PC-9 (cell line): ENCODE measurements at regions not wholly inside any gene's neighbourhood (a gene's known extent, or its start where the extent isn't known, plus 50 kb on each side); places are given as distances from the start of the nearest gene placed in this dataset.
"Not testable (repeated sequence)": the region's sequence is repeated elsewhere in the genome, so short reads cannot be mapped to it uniquely, and the experiment has no call there.

Experiments used
- BruUV-seq: library from RNA; stranded (reverse); fragments of 400-500 nt; replicated peaks from 2 replicates; lab custom pipeline; 2021; lab: Mats Ljungman, UMichigan
- CTCF ChIA-PET: fragments of 300-600 bp; sonication (Branson Sonifier 250); formaldehyde crosslinking; loops from one replicate; lab custom pipeline; 2022; ENCODE audit warnings: antibody characterized with exemption; lab: Charles Lee
- POLR2A ChIA-PET: fragments of 300-600 bp; sonication (Branson Sonifier 250); formaldehyde crosslinking; loops from one replicate; lab custom pipeline; 2022; ENCODE audit warnings: antibody characterized with exemption; ENCODE audit not compliant: unreplicated experiment; lab: Charles Lee
- DNase-seq, 2 experiments: peaks; one replicate each; pipeline versions ENCODE4 v3.0.0 to v3.0.0-alpha.2; 2015 to 2022; ENCODE audit warnings: mixed read lengths in 1 of 2
- H2AFZ ChIP-seq: fragments of 200-600 bp; sonication (generic); 2 replicates; pipeline ENCODE4 v1.8.1; 2017; ENCODE audit warnings: antibody characterized with exemption
- H3F3A ChIP-seq: fragments of 200-600 bp; sonication (generic); 2 replicates; pipeline ENCODE4 v1.8.1; 2017; ENCODE audit warnings: antibody characterized with exemption, mild to moderate bottlenecking, low read depth; ENCODE audit not compliant: insufficient read depth
- H3K27ac ChIP-seq: fragments of 200-600 bp; sonication (generic); 2 replicates; pipeline ENCODE4 v1.6.1; 2016; ENCODE audit warnings: mixed run types
- H3K27me3 ChIP-seq: fragments of 200-600 bp; sonication (generic); 2 replicates; pipeline ENCODE4 v1.6.1; 2016; ENCODE audit warnings: low read depth, mixed run types; ENCODE audit not compliant: insufficient read depth
- H3K36me3 ChIP-seq: fragments of 200-600 bp; sonication (generic); 2 replicates; pipeline ENCODE4 v1.6.1; 2016; ENCODE audit warnings: low read depth, mixed run types
- H3K4me1 ChIP-seq: fragments of 200-600 bp; sonication (generic); replicated peaks from 2 replicates; pipeline ENCODE4 v1.6.1; 2016; ENCODE audit warnings: mixed run types; ENCODE audit not compliant: insufficient read depth
- H3K4me2 ChIP-seq: fragments of 200-600 bp; sonication (generic); 2 replicates; pipeline ENCODE4 v1.6.1; 2017; ENCODE audit warnings: mixed run types
- H3K4me3 ChIP-seq: fragments of 200-600 bp; sonication (generic); 2 replicates; pipeline ENCODE4 v1.6.1; 2016; ENCODE audit warnings: mixed run types
- H3K79me2 ChIP-seq: fragments of 200-600 bp; sonication (generic); 2 replicates; pipeline ENCODE4 v1.6.1; 2017; ENCODE audit warnings: low read depth, mixed run types
- H3K9me2 ChIP-seq: fragments of 200-600 bp; sonication (generic); 2 replicates; pipeline ENCODE4 v1.8.1; 2017; ENCODE audit warnings: mild to moderate bottlenecking; ENCODE audit not compliant: insufficient read depth
- H3K9me3 ChIP-seq: fragments of 200-600 bp; sonication (generic); 2 replicates; pipeline ENCODE4 v1.8.1; 2016; ENCODE audit warnings: low read depth; ENCODE audit not compliant: insufficient read depth
- H4K20me1 ChIP-seq: fragments of 200-600 bp; sonication (generic); 2 replicates; pipeline ENCODE4 v1.8.1; 2017; ENCODE audit not compliant: insufficient read depth
- EZH2 ChIP-seq: fragments of 200-600 bp; sonication (generic); IDR thresholded peaks from 2 replicates; pipeline ENCODE4 v1.8.0; 2017; ENCODE audit warnings: antibody characterized with exemption, low read depth
- intact Hi-C: fragments of 100-400 bp; cut with micrococcal nuclease; formaldehyde crosslinking; loops from one replicate; pipeline ENCODE4 v1.10.0; 2022; ENCODE audit not compliant: unreplicated experiment
- TF ChIP-seq, protein P1 (sequence below): fragments of 200-600 bp; sonication (generic); conservative IDR thresholded peaks from 2 replicates; pipeline ENCODE4 v1.6.1; 2017; ENCODE audit warnings: mixed run types, antibody characterized with exemption, mild to moderate bottlenecking, moderate library complexity

GRCh38 chrX:16061296-16061695 lies 62.1 kb upstream of the GRPR start:
- H3K27me3 ChIP-seq = no peaks in the 10 kb centered on the region
- intact Hi-C loops = no loop called here
- POLR2A ChIA-PET = interaction anchor here (0.7 kb wide), 1 partner anchor 462 kb away, joined by 3 read pairs; no protein-coding TSS in a partner anchor
- H4K20me1 ChIP-seq = no peaks in the 10 kb centered on the region
- CTCF ChIA-PET = interaction anchor here (0.7 kb wide), 1 partner anchor 1108 kb away, joined by 3 read pairs; no protein-coding TSS in a partner anchor
- no TSS peak for BruUV-seq
- no peak overlapping the region for H3K27ac ChIP-seq
- no peak overlapping the region for H2AFZ ChIP-seq
- H3K4me1 ChIP-seq = no peaks in the 10 kb centered on the region
- H3K36me3 ChIP-seq = no peaks in the 10 kb centered on the region
- no peaks in the 10 kb centered on the region for H3K9me2 ChIP-seq
- TF ChIP-seq EZH2 = no peak
- no peaks in the 10 kb centered on the region for H3F3A ChIP-seq
- DNase-seq = no peak
- no peak overlapping the region for H3K4me2 ChIP-seq
- H3K79me2 ChIP-seq = no peaks in the 10 kb centered on the region
- H3K9me3 ChIP-seq = no peaks in the 10 kb centered on the region
- H3K4me3 ChIP-seq = no peak overlapping the region

- no peaks in the 10 kb centered on the region for H3K79me2 ChIP-seq
- H2AFZ ChIP-seq = no peak overlapping the region
- no peak for DNase-seq
- no peak overlapping the region for H3K27ac ChIP-seq
- POLR2A ChIA-PET = no interaction called here
- CTCF ChIA-PET = no interaction called here
- no TSS peak for BruUV-seq
- no peak for TF ChIP-seq EZH2
- no peak overlapping the region for H3K4me2 ChIP-seq
- no peak overlapping the region for H3K4me3 ChIP-seq
- H3F3A ChIP-seq = no peaks in the 10 kb centered on the region
- intact Hi-C loops = no loop called here
- no peaks in the 10 kb centered on the region for H3K4me1 ChIP-seq
- no peaks in the 10 kb centered on the region for H3K9me3 ChIP-seq
- no peaks in the 10 kb centered on the region for H3K9me2 ChIP-seq
- H3K36me3 ChIP-seq = no peaks in the 10 kb centered on the region
- no peaks in the 10 kb centered on the region for H4K20me1 ChIP-seq
- H3K27me3 ChIP-seq = no peaks in the 10 kb centered on the region
These were observed 63.1 kb upstream of the GRPR start for GRCh38 chrX:16060252-16060651.

DNA sequence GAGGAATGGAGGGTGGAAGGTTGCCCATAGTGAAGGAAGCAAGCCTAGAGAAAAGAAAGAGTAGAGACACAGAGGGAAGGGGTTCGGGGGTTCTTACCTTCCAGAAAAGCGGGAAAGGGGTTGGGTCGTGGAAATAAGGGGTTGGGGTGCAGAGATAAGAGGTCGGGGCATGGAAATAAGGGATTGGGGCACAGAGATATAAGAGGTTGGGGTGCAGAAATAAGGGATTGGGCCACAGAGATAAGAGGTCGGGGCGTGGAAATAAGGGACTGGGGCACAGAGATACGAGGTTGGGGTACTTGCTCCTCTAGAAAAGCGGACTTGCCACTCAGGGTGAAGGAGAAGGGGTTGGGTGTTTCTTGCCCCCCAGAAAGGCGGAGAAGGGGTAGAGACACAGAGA lies 74.2 kb upstream of the GRPR start:
- H3K4me3 ChIP-seq, H3K9me2 ChIP-seq, H3K4me2 ChIP-seq, intact Hi-C loops, DNase-seq, POLR2A ChIA-PET, H3F3A ChIP-seq, H3K36me3 ChIP-seq, H3K79me2 ChIP-seq, H3K4me1 ChIP-seq, CTCF ChIA-PET, H2AFZ ChIP-seq, H3K27ac ChIP-seq, H4K20me1 ChIP-seq, H3K27me3 ChIP-seq, BruUV-seq, H3K9me3 ChIP-seq: not testable (repeated sequence)

DNA sequence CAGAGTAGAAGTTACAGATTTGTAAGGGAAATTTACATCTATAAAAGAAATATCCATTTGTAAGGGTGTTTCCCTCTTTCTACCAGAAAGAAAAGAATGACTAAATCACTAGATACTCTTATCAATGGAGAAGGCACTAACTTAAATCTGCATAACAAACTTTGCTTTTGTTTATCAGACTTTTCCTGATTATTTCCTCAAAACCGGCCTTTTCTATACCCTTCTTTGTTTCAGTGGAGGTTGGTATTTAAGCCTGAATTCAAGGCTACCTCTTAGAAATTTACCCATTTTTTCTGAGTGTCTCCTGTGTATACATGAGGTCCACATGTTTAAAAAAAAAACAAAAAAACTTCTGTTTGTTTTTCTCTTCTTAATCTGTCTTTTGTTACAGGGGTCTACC lies 80.4 kb upstream of the GRPR start:
- H3K4me1 ChIP-seq = no peaks in the 10 kb centered on the region
- no TSS peak for BruUV-seq
- H2AFZ ChIP-seq = no peak overlapping the region
- H4K20me1 ChIP-seq = no peaks in the 10 kb centered on the region
- H3K27ac ChIP-seq = no peak overlapping the region
- H3K36me3 ChIP-seq = no peaks in the 10 kb centered on the region
- ChIA-PET POLR2A (interaction anchor here (0.6 kb wide), 1 partner anchor 786 kb away, joined by 3 read pairs; no protein-coding TSS in a partner anchor), CTCF (no interaction called here)
- no peak for TF ChIP-seq EZH2
- TF ChIP-seq, protein P1, sequence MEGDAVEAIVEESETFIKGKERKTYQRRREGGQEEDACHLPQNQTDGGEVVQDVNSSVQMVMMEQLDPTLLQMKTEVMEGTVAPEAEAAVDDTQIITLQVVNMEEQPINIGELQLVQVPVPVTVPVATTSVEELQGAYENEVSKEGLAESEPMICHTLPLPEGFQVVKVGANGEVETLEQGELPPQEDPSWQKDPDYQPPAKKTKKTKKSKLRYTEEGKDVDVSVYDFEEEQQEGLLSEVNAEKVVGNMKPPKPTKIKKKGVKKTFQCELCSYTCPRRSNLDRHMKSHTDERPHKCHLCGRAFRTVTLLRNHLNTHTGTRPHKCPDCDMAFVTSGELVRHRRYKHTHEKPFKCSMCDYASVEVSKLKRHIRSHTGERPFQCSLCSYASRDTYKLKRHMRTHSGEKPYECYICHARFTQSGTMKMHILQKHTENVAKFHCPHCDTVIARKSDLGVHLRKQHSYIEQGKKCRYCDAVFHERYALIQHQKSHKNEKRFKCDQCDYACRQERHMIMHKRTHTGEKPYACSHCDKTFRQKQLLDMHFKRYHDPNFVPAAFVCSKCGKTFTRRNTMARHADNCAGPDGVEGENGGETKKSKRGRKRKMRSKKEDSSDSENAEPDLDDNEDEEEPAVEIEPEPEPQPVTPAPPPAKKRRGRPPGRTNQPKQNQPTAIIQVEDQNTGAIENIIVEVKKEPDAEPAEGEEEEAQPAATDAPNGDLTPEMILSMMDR = no peak
- H3K9me3 ChIP-seq = no peaks in the 10 kb centered on the region
- H3K4me2 ChIP-seq = no peak overlapping the region
- intact Hi-C loops = no loop called here
- DNase-seq = no peak
- H3F3A ChIP-seq = no peaks in the 10 kb centered on the region
- no peak overlapping the region for H3K4me3 ChIP-seq
- no peaks in the 10 kb centered on the region for H3K27me3 ChIP-seq
- H3K79me2 ChIP-seq = no peaks in the 10 kb centered on the region
- no peaks in the 10 kb centered on the region for H3K9me2 ChIP-seq
